Neuronal stem cell (in vitro differentiated cells): ENCODE measurements at regions not wholly inside any gene's neighbourhood (a gene's known extent, or its start where the extent isn't known, plus 50 kb on each side); places are given as distances from the start of the nearest gene placed in this dataset.

Source experiments
- DNase-seq: peaks from one replicate; pipeline ENCODE4 v3.0.0-alpha.2; 2013; ENCODE audit warnings: low spot score
- H2AFZ ChIP-seq: one replicate; pipeline ENCODE4 v1.6.1; 2013; ENCODE audit warnings: mild to moderate bottlenecking, low read length, inconsistent platforms
- H2AK5ac ChIP-seq: 2 replicates; pipeline ENCODE4 v1.6.1; 2013; ENCODE audit warnings: low read depth, mild to moderate bottlenecking, inconsistent platforms, low read length, moderate library complexity, mixed read lengths
- H2BK120ac ChIP-seq: 2 replicates; pipeline ENCODE4 v1.6.1; 2013; ENCODE audit warnings: low read depth, mild to moderate bottlenecking, inconsistent platforms, low read length, moderate library complexity, mixed read lengths
- H2BK12ac ChIP-seq: one replicate; pipeline ENCODE4 v1.6.1; 2013; ENCODE audit warnings: low read length, inconsistent platforms
- H2BK15ac ChIP-seq: 2 replicates; pipeline ENCODE4 v1.6.1; 2013; ENCODE audit warnings: mild to moderate bottlenecking, low read length, inconsistent platforms, mixed read lengths
- H2BK5ac ChIP-seq: one replicate; pipeline ENCODE4 v1.6.1; 2013; ENCODE audit warnings: inconsistent platforms, mild to moderate bottlenecking, low read length, moderate library complexity
- H3K14ac ChIP-seq: one replicate; pipeline ENCODE4 v1.6.1; 2013; ENCODE audit warnings: low read length, inconsistent platforms
- H3K18ac ChIP-seq: 2 replicates; pipeline ENCODE4 v1.6.1; 2013; ENCODE audit warnings: low read length, inconsistent platforms
- H3K23ac ChIP-seq: 2 replicates; pipeline ENCODE4 v1.6.1; 2013; ENCODE audit warnings: low read depth, mild to moderate bottlenecking, mixed read lengths, low read length, inconsistent platforms; ENCODE audit not compliant: poor library complexity
- H3K27ac ChIP-seq: replicated peaks from 3 replicates; pipeline ENCODE4 v1.5.1; 2013; ENCODE audit warnings: low read length, inconsistent platforms
- H3K27me3 ChIP-seq, 3 experiments: 2 replicates each; pipeline ENCODE4 v1.6.1; 2013; ENCODE audit warnings: low read length in 3 of 3, mild to moderate bottlenecking in 2 of 3, inconsistent platforms in 1 of 3, low read depth in 1 of 3, mixed read lengths in 1 of 3, moderate library complexity in 1 of 3; ENCODE audit not compliant: control insufficient read depth in 3 of 3, insufficient read depth in 3 of 3
- H3K36me3 ChIP-seq, 2 donors: replicated peaks in 1 of 2; 2 replicates each; pipeline ENCODE4 v1.6.1; 2013; ENCODE audit warnings: low read length in 2 of 2; ENCODE audit not compliant: control insufficient read depth in 2 of 2, insufficient read depth in 2 of 2
- H3K4ac ChIP-seq: 2 replicates; pipeline ENCODE4 v1.6.1; 2013; ENCODE audit warnings: inconsistent platforms, mild to moderate bottlenecking, low read length, moderate library complexity
- H3K4me1 ChIP-seq, 2 donors: 1 replicate in 1 of 2; 2 replicates in 1 of 2; pipeline ENCODE4 v1.6.1; 2013; ENCODE audit warnings: low read length in 2 of 2, low read depth in 1 of 2; ENCODE audit not compliant: control insufficient read depth in 2 of 2, insufficient read depth in 1 of 2
- H3K4me2 ChIP-seq: one replicate; pipeline ENCODE4 v1.6.1; 2013; ENCODE audit warnings: mild to moderate bottlenecking, low read length, inconsistent platforms; ENCODE audit not compliant: insufficient read depth, poor library complexity, severe bottlenecking
- H3K4me3 ChIP-seq, 2 donors: 2 replicates each; pipeline ENCODE4 v1.5.1; 2013; ENCODE audit warnings: low read length in 2 of 2, mild to moderate bottlenecking in 2 of 2, inconsistent platforms in 1 of 2, moderate library complexity in 1 of 2
- H3K79me1 ChIP-seq: one replicate; pipeline ENCODE4 v1.6.1; 2013; ENCODE audit warnings: low read depth, mild to moderate bottlenecking, inconsistent platforms, low read length, moderate library complexity
- H3K9ac ChIP-seq: one replicate; pipeline ENCODE4 v1.6.1; 2013; ENCODE audit warnings: mild to moderate bottlenecking, low read depth, low read length, inconsistent platforms; ENCODE audit not compliant: poor library complexity
- H3K9me3 ChIP-seq, 2 donors: replicated peaks in 1 of 2; 2 replicates each; pipeline versions ENCODE3 to v1.6.1; 2013; ENCODE audit warnings: low read length in 2 of 2, mild to moderate bottlenecking in 2 of 2, inconsistent platforms in 1 of 2, low read depth in 1 of 2, mixed read lengths in 1 of 2, moderate library complexity in 1 of 2; ENCODE audit not compliant: control insufficient read depth in 2 of 2, insufficient read depth in 1 of 2
- H4K8ac ChIP-seq: one replicate; pipeline ENCODE4 v1.6.1; 2013; ENCODE audit warnings: low read depth, mild to moderate bottlenecking, inconsistent platforms, low read length, moderate library complexity
- H4K91ac ChIP-seq: one replicate; pipeline ENCODE4 v1.6.1; 2013; ENCODE audit warnings: low read length, low read depth, mild to moderate bottlenecking, inconsistent platforms; ENCODE audit not compliant: poor library complexity
- WGBS, 2 donors: extraction: QIAGEN DNeasy Blood & Tissue Kit; methylation state at CpG; one replicate each; pipeline ENCODE4 v1.1.7; 2013; ENCODE audit warnings: missing lambda C conversion rate in 2 of 2, mixed read lengths in 1 of 2; ENCODE audit not compliant: insufficient read length in 2 of 2, insufficient replicate concordance in 1 of 2; ENCODE audit errors: extremely low coverage in 2 of 2; 5-methylcytosine and 5-hydroxymethylcytosine counted together

GRCh38 chr2:10201201-10201600 is 78.7 kb downstream of the RRM2 start:
- Histone ChIP-seq H2BK5ac (no peak overlapping the region), H3K23ac (no peak overlapping the region), H3K4me3 (no peak overlapping the region), H3K4me1 (peaks cover 11 to 15% of the 10 kb centered on the region in 2 donors), H2BK15ac (no peak overlapping the region), H2BK12ac (no peak overlapping the region), H2AFZ (no peak overlapping the region), H4K8ac (no peak overlapping the region), H2AK5ac (no peak overlapping the region), H3K27me3 (no peaks in the 10 kb centered on the region), H2BK120ac (no peak overlapping the region), H3K9ac (no peak overlapping the region), H3K36me3 (peaks cover 0 to 1% of the 10 kb centered on the region in 2 donors), H4K91ac (no peak overlapping the region), H3K27ac (no peak overlapping the region), H3K79me1 (no peaks in the 10 kb centered on the region), H3K18ac (no peak overlapping the region), H3K9me3 (peaks cover 14% of the 10 kb centered on the region in 2 donors), H3K4ac (no peak overlapping the region), H3K14ac (no peak overlapping the region), H3K4me2 (no peak overlapping the region)
- no CpG with 5 or more reads among the region's 4 CpGs for WGBS, 2 donors
- no peak for DNase-seq

DNA sequence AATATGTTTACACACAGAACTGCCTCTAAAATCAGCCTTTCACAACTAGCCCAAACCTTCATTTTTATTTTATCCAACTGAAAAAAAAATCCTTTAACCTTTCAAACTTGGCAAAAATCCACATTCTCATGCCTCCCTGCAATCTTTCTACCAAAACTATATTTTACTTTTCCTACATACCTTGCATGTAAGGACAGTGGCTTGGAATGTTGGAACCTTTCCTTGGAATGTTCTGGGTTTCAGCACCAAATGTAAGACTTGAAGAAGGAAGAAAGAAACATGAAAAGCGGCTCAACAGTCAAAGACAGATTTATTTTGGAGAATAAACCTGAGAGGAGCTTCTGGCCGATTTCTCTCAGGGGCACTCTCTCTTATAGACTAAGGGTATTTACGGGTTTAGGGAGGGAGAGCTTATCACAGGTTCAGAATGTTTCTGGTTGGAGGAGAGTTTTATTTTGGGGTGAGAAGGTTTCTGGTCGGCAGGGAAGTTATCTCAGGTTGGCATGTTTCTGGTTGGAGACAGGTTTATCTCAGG is 79.7 kb downstream of the RRM2 start:
- no peak overlapping the region for H2BK120ac ChIP-seq
- no peak overlapping the region for H3K23ac ChIP-seq
- WGBS, 2 donors = no CpG with 5 or more reads among the region's 4 CpGs
- H3K27me3 ChIP-seq = no peaks in the 10 kb centered on the region
- H2BK12ac ChIP-seq = no peak overlapping the region
- no peak overlapping the region for H3K9ac ChIP-seq
- no peak overlapping the region for H3K18ac ChIP-seq
- no peak overlapping the region for H3K4me3 ChIP-seq
- no peaks in the 10 kb centered on the region for H3K79me1 ChIP-seq
- H2AFZ ChIP-seq = no peak overlapping the region
- H3K4me1 ChIP-seq = peaks cover 11 to 15% of the 10 kb centered on the region in 2 donors
- peaks cover 0 to 1% of the 10 kb centered on the region in 2 donors for H3K36me3 ChIP-seq
- no peak overlapping the region for H3K4me2 ChIP-seq
- peaks cover 10 to 19% of the 10 kb centered on the region in 2 donors for H3K9me3 ChIP-seq
- no peak overlapping the region for H3K14ac ChIP-seq
- no peak for DNase-seq
- H3K27ac ChIP-seq = no peak overlapping the region
- no peak overlapping the region for H2BK5ac ChIP-seq
- no peak overlapping the region for H3K4ac ChIP-seq
- H4K91ac ChIP-seq = no peak overlapping the region
- no peak overlapping the region for H2BK15ac ChIP-seq
- H2AK5ac ChIP-seq = no peak overlapping the region
- H4K8ac ChIP-seq = no peak overlapping the region

DNA sequence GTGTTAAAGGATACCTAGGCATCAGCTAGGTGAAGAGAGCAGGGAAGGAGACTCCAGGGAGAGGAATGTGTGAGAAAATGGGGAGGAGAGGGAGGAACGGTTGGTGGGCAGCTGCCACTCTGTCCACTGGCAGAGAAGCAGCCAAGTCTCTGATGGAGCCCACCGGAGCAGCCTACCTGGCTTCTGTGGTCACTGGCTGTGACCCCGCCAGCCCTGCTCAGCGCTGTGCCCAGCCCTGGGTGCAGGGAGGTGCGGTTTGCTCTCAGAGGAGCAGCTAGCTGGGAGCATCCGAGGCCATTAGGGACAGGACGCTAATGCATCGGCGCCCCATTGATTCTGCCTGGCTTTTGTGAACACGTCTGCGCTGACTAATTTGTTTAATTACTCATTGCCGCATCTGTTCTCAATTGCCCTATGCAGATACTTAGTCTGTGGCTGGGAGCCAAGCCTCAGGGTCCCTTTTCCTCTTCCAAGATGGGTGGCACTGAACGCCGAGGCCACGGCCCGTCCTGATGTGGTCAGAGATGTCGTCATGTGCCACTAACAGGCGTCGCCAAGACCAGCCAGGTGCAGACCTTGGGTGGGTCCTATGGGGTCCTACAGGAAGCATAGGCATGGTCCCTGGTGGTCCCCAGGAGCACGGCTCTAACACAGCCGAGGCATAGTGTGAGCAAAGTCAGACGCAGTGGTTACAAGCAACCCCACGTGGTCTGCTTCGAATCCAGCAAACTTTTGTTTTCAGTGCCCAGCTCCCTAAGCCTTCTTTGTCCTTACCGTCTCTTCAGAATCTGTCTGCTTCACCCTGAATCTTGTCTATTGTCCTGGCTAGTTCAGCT is 82.0 kb downstream of the RRM2 start:
- H3K9ac ChIP-seq = no peak overlapping the region
- H2AK5ac ChIP-seq = peak overlapping the region; percentile 66
- H3K4me1 ChIP-seq = peaks cover 13 to 15% of the 10 kb centered on the region in 2 donors
- H3K18ac ChIP-seq = peak overlapping the region; percentile 88
- no peak overlapping the region for H3K4ac ChIP-seq
- H2BK15ac ChIP-seq = peak overlapping the region; percentile 54
- H4K91ac ChIP-seq = peak overlapping the region; percentile 19
- H2BK120ac ChIP-seq = no peak overlapping the region
- H3K4me3 ChIP-seq = no peak overlapping the region
- H2BK12ac ChIP-seq = no peak overlapping the region
- no peak overlapping the region for H4K8ac ChIP-seq
- no CpG with 5 or more reads among the region's 25 CpGs for WGBS, 2 donors
- H3K36me3 ChIP-seq = peaks cover 0 to 1% of the 10 kb centered on the region in 2 donors
- no peaks in the 10 kb centered on the region for H3K27me3 ChIP-seq
- no peak overlapping the region for H3K4me2 ChIP-seq
- H2AFZ ChIP-seq = peak overlapping the region; percentile 67
- peak; percentile 54 for DNase-seq
- no peak overlapping the region for H3K23ac ChIP-seq
- peak overlapping the region; percentile 77 for H2BK5ac ChIP-seq
- H3K9me3 ChIP-seq = peaks cover 0 to 5% of the 10 kb centered on the region in 2 donors
- H3K14ac ChIP-seq = peak overlapping the region; percentile 78
- H3K27ac ChIP-seq = peak overlapping the region; percentile 10
- no peaks in the 10 kb centered on the region for H3K79me1 ChIP-seq

DNA sequence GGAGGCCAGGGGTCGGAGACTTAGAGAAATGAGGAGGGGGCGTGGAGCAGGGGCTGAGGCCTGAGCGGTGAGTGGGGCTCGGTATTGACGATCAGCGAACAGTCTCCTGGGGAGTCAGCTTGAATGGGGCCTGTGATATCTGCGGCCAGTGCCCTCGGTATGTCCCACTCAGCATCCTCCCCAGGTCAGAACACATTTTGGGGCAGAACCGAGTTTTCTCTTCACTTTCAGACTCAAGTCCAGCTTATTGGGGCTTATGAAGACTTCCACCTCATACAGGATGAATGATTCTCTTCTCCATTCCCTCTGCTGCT is 82.6 kb downstream of the RRM2 start:
- H3K23ac ChIP-seq = no peak overlapping the region
- H3K79me1 ChIP-seq = no peaks in the 10 kb centered on the region
- H4K91ac ChIP-seq = no peak overlapping the region
- no peak overlapping the region for H3K14ac ChIP-seq
- H3K27me3 ChIP-seq = no peaks in the 10 kb centered on the region
- no peak overlapping the region for H2BK5ac ChIP-seq
- H3K4me2 ChIP-seq = no peak overlapping the region
- no peak overlapping the region for H2BK15ac ChIP-seq
- H3K36me3 ChIP-seq = peaks cover 0 to 1% of the 10 kb centered on the region in 2 donors
- no peak overlapping the region for H3K4me3 ChIP-seq
- H3K4ac ChIP-seq = no peak overlapping the region
- peak overlapping the region; percentile 67 for H2AFZ ChIP-seq
- DNase-seq = no peak
- H3K27ac ChIP-seq = no peak overlapping the region
- no CpG with 5 or more reads among the region's 9 CpGs for WGBS, 2 donors
- H3K9ac ChIP-seq = no peak overlapping the region
- H2AK5ac ChIP-seq = no peak overlapping the region
- H4K8ac ChIP-seq = no peak overlapping the region
- no peak overlapping the region for H3K18ac ChIP-seq
- H2BK120ac ChIP-seq = no peak overlapping the region
- peaks cover 13 to 15% of the 10 kb centered on the region in 2 donors for H3K4me1 ChIP-seq
- H2BK12ac ChIP-seq = no peak overlapping the region
- H3K9me3 ChIP-seq = peaks cover 0 to 5% of the 10 kb centered on the region in 2 donors
